ENCODE measurements at regions not wholly inside any gene's neighbourhood (a gene's known extent, or its start where the extent isn't known, plus 50 kb on each side); places are given as distances from the start of the nearest gene placed in this dataset.

DNA sequence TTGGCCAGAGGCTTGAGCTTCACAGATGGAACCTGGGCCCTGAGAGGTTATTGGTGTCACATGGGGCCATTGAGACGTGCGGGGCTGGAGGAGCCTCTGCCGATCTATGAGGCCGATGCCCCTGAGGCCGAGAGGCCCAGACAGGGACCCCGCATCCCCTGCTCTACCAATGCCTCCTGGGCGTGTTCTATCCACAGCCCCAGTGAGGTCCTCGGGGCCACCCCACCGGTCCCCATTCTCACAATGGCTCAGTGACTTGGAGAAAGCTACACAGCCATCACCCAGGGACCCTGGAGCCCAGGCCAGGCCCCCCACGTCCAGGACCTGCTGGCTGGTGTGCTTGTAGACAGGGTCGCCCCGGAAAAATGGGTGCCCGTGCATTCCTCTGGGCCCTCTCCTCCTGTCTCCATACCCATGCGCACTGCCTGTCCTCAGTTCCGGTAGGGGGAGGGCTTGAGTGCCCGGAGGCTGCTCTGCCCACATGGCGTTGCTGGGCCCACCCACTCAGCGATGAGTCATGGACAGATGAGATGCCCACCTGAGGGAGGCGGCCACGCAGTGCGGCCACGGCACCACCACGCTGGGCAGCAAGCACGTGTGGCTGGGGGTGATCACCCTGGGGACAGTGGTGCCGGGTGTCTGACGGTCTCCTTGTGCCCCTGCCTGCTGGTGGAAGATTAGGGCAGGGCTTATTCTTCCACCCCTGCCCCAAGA, 1224.7 kb downstream of the BRD1 start:
- Histone ChIP-seq H3K27ac (replicated peaks) (no peak overlapping the region), H3K27me3 (ENCODE audit: insufficient read depth, poor library complexity, severe bottlenecking) (no peaks in the 10 kb centered on the region), H3K4me3 (replicated peaks; ENCODE audit: insufficient read depth, low read length) (no peak overlapping the region)
- DNase-seq (ENCODE audit: low read depth in 1 of 2, low spot score in 1 of 2) = no peak
- no peak for TF ChIP-seq GABPA (IDR thresholded peaks at IDR 0.05; ENCODE audit: low read depth)
- TF ChIP-seq, protein P1, sequence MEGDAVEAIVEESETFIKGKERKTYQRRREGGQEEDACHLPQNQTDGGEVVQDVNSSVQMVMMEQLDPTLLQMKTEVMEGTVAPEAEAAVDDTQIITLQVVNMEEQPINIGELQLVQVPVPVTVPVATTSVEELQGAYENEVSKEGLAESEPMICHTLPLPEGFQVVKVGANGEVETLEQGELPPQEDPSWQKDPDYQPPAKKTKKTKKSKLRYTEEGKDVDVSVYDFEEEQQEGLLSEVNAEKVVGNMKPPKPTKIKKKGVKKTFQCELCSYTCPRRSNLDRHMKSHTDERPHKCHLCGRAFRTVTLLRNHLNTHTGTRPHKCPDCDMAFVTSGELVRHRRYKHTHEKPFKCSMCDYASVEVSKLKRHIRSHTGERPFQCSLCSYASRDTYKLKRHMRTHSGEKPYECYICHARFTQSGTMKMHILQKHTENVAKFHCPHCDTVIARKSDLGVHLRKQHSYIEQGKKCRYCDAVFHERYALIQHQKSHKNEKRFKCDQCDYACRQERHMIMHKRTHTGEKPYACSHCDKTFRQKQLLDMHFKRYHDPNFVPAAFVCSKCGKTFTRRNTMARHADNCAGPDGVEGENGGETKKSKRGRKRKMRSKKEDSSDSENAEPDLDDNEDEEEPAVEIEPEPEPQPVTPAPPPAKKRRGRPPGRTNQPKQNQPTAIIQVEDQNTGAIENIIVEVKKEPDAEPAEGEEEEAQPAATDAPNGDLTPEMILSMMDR (IDR thresholded peaks at IDR 0.05; ENCODE audit: insufficient read depth, low read length) = no peak
- no peak for TF ChIP-seq SPI1 (IDR thresholded peaks at IDR 0.05; ENCODE audit: borderline replicate concordance, low read depth)
- TF ChIP-seq, protein P2, sequence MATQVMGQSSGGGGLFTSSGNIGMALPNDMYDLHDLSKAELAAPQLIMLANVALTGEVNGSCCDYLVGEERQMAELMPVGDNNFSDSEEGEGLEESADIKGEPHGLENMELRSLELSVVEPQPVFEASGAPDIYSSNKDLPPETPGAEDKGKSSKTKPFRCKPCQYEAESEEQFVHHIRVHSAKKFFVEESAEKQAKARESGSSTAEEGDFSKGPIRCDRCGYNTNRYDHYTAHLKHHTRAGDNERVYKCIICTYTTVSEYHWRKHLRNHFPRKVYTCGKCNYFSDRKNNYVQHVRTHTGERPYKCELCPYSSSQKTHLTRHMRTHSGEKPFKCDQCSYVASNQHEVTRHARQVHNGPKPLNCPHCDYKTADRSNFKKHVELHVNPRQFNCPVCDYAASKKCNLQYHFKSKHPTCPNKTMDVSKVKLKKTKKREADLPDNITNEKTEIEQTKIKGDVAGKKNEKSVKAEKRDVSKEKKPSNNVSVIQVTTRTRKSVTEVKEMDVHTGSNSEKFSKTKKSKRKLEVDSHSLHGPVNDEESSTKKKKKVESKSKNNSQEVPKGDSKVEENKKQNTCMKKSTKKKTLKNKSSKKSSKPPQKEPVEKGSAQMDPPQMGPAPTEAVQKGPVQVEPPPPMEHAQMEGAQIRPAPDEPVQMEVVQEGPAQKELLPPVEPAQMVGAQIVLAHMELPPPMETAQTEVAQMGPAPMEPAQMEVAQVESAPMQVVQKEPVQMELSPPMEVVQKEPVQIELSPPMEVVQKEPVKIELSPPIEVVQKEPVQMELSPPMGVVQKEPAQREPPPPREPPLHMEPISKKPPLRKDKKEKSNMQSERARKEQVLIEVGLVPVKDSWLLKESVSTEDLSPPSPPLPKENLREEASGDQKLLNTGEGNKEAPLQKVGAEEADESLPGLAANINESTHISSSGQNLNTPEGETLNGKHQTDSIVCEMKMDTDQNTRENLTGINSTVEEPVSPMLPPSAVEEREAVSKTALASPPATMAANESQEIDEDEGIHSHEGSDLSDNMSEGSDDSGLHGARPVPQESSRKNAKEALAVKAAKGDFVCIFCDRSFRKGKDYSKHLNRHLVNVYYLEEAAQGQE (IDR thresholded peaks at IDR 0.05; ENCODE audit: insufficient replicate concordance, low read depth) = no peak
- TF ChIP-seq POLR2AphosphoS5 (IDR thresholded peaks at IDR 0.05; ENCODE audit: low read depth) = no peak

DNA sequence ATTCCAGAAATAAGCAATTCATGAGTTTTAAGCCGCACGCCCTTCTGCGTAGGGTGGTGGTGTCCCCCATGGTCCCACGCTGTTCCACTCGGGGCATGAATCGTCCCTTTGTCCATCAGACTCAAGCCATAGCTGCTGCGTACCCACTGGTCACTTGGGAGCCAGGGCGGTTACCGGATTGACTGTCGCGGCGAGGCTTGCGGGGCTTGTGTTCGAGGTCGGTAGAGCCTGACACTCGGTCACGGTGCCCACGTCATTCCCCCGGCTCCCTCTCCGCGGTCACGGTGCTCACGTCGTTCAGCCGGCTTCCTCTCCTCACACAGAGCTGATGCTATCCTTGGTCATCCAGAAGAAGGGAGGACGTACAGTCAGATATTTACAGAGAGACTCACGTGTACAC, 1227.0 kb downstream of the BRD1 start:
- no peak overlapping the region for H3K27ac ChIP-seq (replicated peaks)
- DNase-seq (ENCODE audit: low read depth in 1 of 2, low spot score in 1 of 2) = no peak
- TF ChIP-seq, protein P2 (IDR thresholded peaks at IDR 0.05; ENCODE audit: insufficient replicate concordance, low read depth) = no peak
- no peak for TF ChIP-seq SPI1 (IDR thresholded peaks at IDR 0.05; ENCODE audit: borderline replicate concordance, low read depth)
- TF ChIP-seq POLR2AphosphoS5 (IDR thresholded peaks at IDR 0.05; ENCODE audit: low read depth) = no peak
- TF ChIP-seq, protein P1 (IDR thresholded peaks at IDR 0.05; ENCODE audit: insufficient read depth, low read length) = no peak
- no peak for TF ChIP-seq GABPA (IDR thresholded peaks at IDR 0.05; ENCODE audit: low read depth)
- no peaks in the 10 kb centered on the region for H3K27me3 ChIP-seq (ENCODE audit: insufficient read depth, poor library complexity, severe bottlenecking)
- no peak overlapping the region for H3K4me3 ChIP-seq (replicated peaks; ENCODE audit: insufficient read depth, low read length)

DNA sequence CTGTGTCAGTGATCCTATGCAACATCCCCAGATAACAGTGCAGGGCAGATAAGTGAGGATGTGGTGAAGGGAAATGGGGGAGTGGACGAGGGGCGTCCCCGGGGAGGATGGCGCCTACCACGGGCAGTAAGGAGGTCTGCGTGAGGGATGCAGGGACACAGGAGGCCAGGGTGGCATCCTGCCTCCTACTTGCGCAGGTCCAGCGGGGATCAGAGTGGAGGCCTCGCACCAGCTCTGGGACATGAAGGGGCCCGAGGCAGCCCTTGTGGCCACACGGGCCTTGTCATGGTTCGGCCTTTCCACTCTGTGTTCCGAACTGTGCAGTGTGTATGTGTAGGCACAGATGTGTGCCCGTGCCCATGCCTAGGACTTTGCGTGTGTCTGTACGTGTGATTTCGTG, 1227.5 kb downstream of the BRD1 start:
- no peak overlapping the region for H3K27ac ChIP-seq (replicated peaks)
- no peak for DNase-seq (ENCODE audit: low read depth in 1 of 2, low spot score in 1 of 2)
- H3K4me3 ChIP-seq (replicated peaks; ENCODE audit: insufficient read depth, low read length) = no peak overlapping the region
- TF ChIP-seq SPI1 (IDR thresholded peaks at IDR 0.05; ENCODE audit: borderline replicate concordance, low read depth) = no peak
- TF ChIP-seq, protein P2 (IDR thresholded peaks at IDR 0.05; ENCODE audit: insufficient replicate concordance, low read depth) = no peak
- TF ChIP-seq GABPA (IDR thresholded peaks at IDR 0.05; ENCODE audit: low read depth) = no peak
- TF ChIP-seq POLR2AphosphoS5 (IDR thresholded peaks at IDR 0.05; ENCODE audit: low read depth) = no peak
- TF ChIP-seq, protein P1 (IDR thresholded peaks at IDR 0.05; ENCODE audit: insufficient read depth, low read length) = no peak
- H3K27me3 ChIP-seq (ENCODE audit: insufficient read depth, poor library complexity, severe bottlenecking) = no peaks in the 10 kb centered on the region

All from HL-60 (cell line).